K562 (cell line): ENCODE measurements at regions not wholly inside any gene's neighbourhood (a gene's known extent, or its start where the extent isn't known, plus 50 kb on each side); places are given as distances from the start of the nearest gene placed in this dataset.

Experiments
- ELF1 ChIP-seq: fragments of 200-800 bp; sonication (Bioruptor generic); IDR thresholded peaks from 2 replicates; pipeline ENCODE4 v1.6.1; 2016; ENCODE audit warnings: missing genetic modification characterization, missing compliant biosample characterization
- POLR2AphosphoS5 ChIP-seq: IDR thresholded peaks from 2 replicates; pipeline ENCODE4 v1.6.1; 2011; ENCODE audit warnings: mild to moderate bottlenecking, low read depth, low read length, moderate library complexity; ENCODE audit not compliant: control insufficient read depth, insufficient read depth
- TF ChIP-seq, protein P1 (sequence below): fragments of 250-450 bp; sonication (Bioruptor Pico); IDR thresholded peaks from 2 replicates; pipeline ENCODE4 v1.4.0; 2020; ENCODE audit warnings: mild to moderate bottlenecking

- TF ChIP-seq POLR2AphosphoS5 (no peak), ELF1 (tag) (no peak)
- TF ChIP-seq, protein P1, sequence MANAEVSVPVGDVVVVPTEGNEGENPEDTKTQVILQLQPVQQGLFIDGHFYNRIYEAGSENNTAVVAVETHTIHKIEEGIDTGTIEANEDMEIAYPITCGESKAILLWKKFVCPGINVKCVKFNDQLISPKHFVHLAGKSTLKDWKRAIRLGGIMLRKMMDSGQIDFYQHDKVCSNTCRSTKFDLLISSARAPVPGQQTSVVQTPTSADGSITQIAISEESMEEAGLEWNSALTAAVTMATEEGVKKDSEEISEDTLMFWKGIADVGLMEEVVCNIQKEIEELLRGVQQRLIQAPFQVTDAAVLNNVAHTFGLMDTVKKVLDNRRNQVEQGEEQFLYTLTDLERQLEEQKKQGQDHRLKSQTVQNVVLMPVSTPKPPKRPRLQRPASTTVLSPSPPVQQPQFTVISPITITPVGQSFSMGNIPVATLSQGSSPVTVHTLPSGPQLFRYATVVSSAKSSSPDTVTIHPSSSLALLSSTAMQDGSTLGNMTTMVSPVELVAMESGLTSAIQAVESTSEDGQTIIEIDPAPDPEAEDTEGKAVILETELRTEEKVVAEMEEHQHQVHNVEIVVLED (CRISPR knock-in tag): no peak
These were observed 63.7 kb downstream of the IRX2 start for GRCh38 chr5:2687746-2688145.
